WERI-Rb-1 (cell line): ENCODE measurements at regions not wholly inside any gene's neighbourhood (a gene's known extent, or its start where the extent isn't known, plus 50 kb on each side); places are given as distances from the start of the nearest gene placed in this dataset.

Source experiments
- DNase-seq: peaks from one replicate; pipeline ENCODE4 v3.0.0-alpha.2; 2020
- H3K27ac ChIP-seq: fragments of 250-450 bp; sonication (Bioruptor Pico); 2 replicates; pipeline ENCODE4 v1.5.1; 2020; ENCODE audit warnings: mild to moderate bottlenecking, moderate library complexity
- H3K27me3 ChIP-seq: fragments of 250-450 bp; sonication (Bioruptor Pico); 2 replicates; pipeline ENCODE4 v1.5.1; 2021; ENCODE audit warnings: mild to moderate bottlenecking, low read depth, moderate library complexity; ENCODE audit not compliant: insufficient read depth, severe bottlenecking
- H3K36me3 ChIP-seq: fragments of 250-450 bp; sonication (Bioruptor Pico); 2 replicates; pipeline ENCODE4 v1.5.1; 2020; ENCODE audit warnings: mild to moderate bottlenecking, moderate library complexity
- H3K4me3 ChIP-seq: 2 replicates; pipeline ENCODE4 v1.5.1; 2011; ENCODE audit warnings: low read depth, mild to moderate bottlenecking, control low read depth, low read length
- H3K9me3 ChIP-seq: fragments of 250-450 bp; sonication (Bioruptor Pico); 2 replicates; pipeline ENCODE4 v1.5.1; 2021; ENCODE audit warnings: mild to moderate bottlenecking, moderate library complexity; ENCODE audit not compliant: severe bottlenecking
- TF ChIP-seq, protein P1 (sequence below): IDR thresholded peaks from 2 replicates; pipeline ENCODE4 v1.5.1; 2011; ENCODE audit warnings: low read depth, mild to moderate bottlenecking, control low read depth, inconsistent platforms, low read length

DNA sequence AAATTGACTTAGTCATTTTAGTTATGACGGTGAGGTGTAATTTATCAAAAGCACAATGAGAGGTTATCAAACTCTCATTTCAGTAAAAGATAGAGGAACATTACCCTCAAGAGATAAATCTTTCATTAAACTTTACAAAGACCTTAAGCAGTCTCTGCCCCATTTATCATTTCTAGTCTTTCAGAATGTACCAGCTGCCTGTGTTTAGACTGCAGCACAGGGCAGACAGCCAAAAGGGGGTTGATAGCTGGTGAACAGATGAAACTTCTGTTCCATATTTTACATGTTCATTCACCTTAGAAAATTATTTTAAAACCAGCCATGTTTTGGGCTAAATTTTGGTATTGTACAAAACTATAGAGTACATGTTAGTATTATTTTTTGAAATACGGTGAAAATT is 514.6 kb upstream of the CNTN3 start:
- TF ChIP-seq, protein P1, sequence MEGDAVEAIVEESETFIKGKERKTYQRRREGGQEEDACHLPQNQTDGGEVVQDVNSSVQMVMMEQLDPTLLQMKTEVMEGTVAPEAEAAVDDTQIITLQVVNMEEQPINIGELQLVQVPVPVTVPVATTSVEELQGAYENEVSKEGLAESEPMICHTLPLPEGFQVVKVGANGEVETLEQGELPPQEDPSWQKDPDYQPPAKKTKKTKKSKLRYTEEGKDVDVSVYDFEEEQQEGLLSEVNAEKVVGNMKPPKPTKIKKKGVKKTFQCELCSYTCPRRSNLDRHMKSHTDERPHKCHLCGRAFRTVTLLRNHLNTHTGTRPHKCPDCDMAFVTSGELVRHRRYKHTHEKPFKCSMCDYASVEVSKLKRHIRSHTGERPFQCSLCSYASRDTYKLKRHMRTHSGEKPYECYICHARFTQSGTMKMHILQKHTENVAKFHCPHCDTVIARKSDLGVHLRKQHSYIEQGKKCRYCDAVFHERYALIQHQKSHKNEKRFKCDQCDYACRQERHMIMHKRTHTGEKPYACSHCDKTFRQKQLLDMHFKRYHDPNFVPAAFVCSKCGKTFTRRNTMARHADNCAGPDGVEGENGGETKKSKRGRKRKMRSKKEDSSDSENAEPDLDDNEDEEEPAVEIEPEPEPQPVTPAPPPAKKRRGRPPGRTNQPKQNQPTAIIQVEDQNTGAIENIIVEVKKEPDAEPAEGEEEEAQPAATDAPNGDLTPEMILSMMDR = no peak
- no peaks in the 10 kb centered on the region for H3K27me3 ChIP-seq
- no peak overlapping the region for H3K4me3 ChIP-seq
- no peaks in the 10 kb centered on the region for H3K9me3 ChIP-seq
- no peaks in the 10 kb centered on the region for H3K36me3 ChIP-seq
- no peak for DNase-seq
- H3K27ac ChIP-seq = no peak overlapping the region

DNA sequence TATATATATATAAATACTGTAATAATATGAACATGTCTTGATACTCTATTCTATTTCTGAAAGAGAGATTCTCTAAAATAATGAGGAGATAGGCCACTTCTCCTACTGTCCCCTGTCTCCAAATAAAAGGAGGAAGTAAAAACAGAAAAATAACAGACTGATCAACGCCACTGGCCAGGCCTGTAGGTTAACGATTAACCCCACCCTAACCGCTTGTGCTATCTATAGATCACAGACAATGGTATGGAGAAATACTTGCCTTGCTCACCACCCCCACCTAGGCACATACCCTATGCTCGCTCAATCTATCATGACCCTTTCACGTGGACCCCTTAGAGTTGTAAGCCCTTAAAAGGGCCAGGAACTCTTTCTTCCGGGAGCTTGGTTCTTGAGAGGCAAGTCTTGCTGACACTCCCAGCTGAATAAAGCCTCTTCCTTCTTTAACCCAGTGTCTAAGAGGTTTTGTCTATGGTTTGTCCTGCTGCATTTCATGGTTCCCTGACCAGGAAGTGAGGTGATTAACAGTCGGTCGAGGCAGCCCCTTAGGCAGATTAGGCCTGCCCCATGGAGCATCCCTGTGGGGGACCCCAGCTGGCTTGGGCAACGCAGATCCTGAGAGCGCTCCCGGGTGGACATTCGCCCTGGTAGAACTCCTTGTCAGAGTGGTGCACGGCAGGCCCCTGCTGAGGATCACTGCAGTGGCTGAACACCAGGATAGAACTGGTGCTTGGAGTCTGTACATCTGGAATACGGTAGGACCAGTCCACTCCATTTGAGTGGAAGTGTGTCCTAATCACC is 521.8 kb upstream of the CNTN3 start:
- no peak for DNase-seq
- Histone ChIP-seq H3K27me3 (no peaks in the 10 kb centered on the region), H3K36me3 (no peaks in the 10 kb centered on the region), H3K9me3 (no peaks in the 10 kb centered on the region), H3K4me3 (no peak overlapping the region), H3K27ac (no peak overlapping the region)
- TF ChIP-seq, protein P1 = no peak

DNA sequence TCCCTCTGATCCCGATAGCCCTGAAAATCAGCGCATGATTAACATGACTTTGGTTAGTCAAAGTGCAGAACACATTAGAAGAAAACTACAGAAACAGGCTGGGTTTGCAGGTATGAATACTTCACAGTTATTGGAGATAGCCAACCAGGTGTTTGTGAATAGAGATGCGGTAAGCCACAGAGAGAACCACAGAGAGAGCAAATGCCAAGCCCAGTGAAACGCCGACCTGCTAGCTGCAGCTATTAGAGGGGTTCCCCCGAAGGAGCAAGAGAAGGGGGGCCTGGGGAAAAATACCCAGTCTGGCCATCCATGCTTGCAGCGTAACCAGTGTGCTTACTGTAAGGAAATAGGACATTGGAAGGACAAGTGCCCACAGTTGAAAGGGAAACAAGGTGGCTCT is 523.9 kb upstream of the CNTN3 start:
- no peaks in the 10 kb centered on the region for H3K27me3 ChIP-seq
- no peaks in the 10 kb centered on the region for H3K36me3 ChIP-seq
- no peak for DNase-seq
- H3K27ac ChIP-seq = no peak overlapping the region
- TF ChIP-seq, protein P1 = no peak
- H3K4me3 ChIP-seq = no peak overlapping the region
- no peaks in the 10 kb centered on the region for H3K9me3 ChIP-seq

DNA sequence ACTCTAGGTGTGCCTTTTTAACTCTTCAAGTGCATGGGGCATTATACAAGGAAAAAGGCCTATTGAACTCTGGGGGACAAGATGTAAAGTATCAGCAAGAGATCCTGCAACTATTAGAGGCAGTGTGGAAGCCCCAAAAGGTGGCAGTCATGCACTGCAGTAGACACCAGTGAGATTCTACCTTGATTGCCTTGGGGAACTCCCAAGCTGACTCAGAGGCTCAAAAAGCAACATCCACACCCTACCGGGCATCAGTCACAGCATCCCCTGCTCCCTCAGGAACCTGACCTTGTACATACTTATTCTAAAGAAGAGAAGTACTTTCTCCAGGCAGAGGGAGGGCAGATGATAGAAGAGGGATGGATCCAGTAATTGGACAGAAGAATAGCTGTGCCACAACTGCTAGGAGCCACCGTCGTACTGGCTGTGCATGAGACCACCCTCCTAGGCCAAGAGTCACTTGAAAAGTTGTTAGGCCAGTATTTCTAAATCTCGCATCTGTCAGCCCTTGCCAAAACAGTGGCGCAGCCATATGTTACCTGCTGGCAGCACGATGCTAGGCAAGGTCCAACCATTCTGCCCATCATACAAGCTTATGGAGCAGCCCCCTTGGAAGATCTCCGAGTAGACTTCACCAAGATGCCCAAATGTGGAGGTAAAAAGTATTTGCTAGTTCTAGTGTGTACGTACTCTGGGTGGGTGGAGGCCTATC is 523.1 kb upstream of the FRG2C start:
- H3K27me3 ChIP-seq = no peaks in the 10 kb centered on the region
- TF ChIP-seq, protein P1 = no peak
- no peak for DNase-seq
- no peaks in the 10 kb centered on the region for H3K36me3 ChIP-seq
- H3K9me3 ChIP-seq = no peaks in the 10 kb centered on the region
- no peak overlapping the region for H3K4me3 ChIP-seq
- H3K27ac ChIP-seq = no peak overlapping the region

DNA sequence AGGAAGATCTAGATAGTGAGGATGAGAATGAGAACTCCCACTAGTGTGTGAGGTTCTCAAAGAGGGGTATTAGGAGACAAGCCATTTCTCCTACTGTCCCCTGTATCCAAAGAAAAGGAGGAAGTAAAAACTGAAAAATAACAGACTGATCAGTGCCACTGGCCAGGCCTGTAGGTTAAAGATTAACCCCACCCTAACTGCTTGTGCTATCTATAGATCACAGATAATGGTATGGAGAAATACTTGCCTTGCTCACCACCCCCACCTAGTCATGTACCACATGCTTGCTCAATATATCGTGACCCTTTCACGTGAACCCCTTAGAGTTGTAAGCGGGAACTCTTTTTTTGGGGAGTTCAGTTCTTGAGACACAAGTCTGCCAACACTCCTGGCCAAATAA is 519.7 kb upstream of the FRG2C start:
- no peaks in the 10 kb centered on the region for H3K27me3 ChIP-seq
- H3K27ac ChIP-seq = no peak overlapping the region
- DNase-seq = no peak
- no peaks in the 10 kb centered on the region for H3K9me3 ChIP-seq
- TF ChIP-seq, protein P1 = no peak
- no peak overlapping the region for H3K4me3 ChIP-seq
- no peaks in the 10 kb centered on the region for H3K36me3 ChIP-seq
